ENCODE measurements at regions not wholly inside any gene's neighbourhood (a gene's known extent, or its start where the extent isn't known, plus 50 kb on each side); places are given as distances from the start of the nearest gene placed in this dataset.

DNA sequence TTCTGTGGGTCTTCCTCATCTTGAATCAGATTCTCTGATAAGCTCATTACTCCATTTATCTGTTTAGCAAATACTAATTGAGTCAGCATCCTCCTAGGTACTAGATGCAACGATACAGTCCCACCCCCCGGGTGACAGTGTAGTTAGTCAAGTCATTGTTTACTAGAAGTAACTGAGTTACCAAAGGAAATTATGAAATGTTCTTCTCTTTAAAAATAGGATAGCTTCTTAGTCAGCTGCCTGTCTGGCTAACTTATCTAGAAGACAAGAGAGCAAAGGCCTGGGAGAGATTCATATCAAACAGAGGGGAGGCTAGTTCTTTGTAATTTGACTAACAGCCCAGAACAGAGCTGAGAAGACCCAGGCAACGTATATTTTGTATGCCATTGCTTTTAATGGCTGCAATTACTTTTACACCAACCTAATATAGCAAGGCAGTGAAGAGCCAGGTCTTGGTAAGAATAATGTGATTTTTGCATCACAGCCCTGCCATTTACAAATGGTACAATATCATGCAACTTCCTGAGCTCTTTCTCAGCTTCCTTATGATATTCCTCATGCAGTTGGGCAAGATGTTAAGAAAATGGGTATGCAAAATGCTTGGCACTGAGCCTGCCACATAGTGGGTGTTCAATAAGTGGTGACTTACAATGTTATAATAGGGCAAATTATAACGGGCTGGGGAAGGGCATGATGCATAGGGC, 149.9 kb downstream of the CHIC2 start:
- H3K4me1 ChIP-seq = peaks cover 0 to 5% of the 10 kb centered on the region in 2 donors
- no peaks in the 10 kb centered on the region for H3K36me3 ChIP-seq
- H3K27me3 ChIP-seq = no peaks in the 10 kb centered on the region
- H3K9me3 ChIP-seq = no peaks in the 10 kb centered on the region
- TF ChIP-seq POLR2A (IDR thresholded peaks at IDR 0.05) = no peak
- TF ChIP-seq, protein P1, sequence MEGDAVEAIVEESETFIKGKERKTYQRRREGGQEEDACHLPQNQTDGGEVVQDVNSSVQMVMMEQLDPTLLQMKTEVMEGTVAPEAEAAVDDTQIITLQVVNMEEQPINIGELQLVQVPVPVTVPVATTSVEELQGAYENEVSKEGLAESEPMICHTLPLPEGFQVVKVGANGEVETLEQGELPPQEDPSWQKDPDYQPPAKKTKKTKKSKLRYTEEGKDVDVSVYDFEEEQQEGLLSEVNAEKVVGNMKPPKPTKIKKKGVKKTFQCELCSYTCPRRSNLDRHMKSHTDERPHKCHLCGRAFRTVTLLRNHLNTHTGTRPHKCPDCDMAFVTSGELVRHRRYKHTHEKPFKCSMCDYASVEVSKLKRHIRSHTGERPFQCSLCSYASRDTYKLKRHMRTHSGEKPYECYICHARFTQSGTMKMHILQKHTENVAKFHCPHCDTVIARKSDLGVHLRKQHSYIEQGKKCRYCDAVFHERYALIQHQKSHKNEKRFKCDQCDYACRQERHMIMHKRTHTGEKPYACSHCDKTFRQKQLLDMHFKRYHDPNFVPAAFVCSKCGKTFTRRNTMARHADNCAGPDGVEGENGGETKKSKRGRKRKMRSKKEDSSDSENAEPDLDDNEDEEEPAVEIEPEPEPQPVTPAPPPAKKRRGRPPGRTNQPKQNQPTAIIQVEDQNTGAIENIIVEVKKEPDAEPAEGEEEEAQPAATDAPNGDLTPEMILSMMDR (IDR thresholded peaks at IDR 0.05) = no peak
- intact Hi-C loops (cut with DNase I) = no loop called here
- H3K27ac ChIP-seq = no peak overlapping the region
- H3K4me3 ChIP-seq (replicated peaks in 1 of 3) = no peak overlapping the region
- 70 to 74% methylated on average over 4 of the region's 4 CpGs for WGBS, 2 donors
- DNase-seq = no peak

DNA sequence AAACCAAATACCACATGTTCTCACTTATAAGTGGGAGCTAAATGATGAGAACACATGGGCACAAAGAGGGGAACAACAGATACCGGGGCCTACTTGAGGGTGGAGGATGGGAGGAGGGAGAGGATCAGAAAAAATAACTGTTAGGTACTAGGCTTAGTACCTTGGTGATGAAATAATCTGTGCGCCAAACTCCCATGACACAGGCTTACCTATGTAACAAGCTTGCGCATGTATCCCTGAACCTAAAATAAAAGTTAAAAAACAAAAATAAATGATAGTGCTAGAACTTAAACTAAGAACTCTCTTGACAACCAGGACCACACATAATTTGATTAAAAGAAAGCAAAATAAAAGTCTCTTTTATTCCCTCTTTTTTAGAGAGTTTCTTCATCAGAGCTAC, 150.6 kb downstream of the CHIC2 start:
- TF ChIP-seq POLR2A (IDR thresholded peaks at IDR 0.05) = no peak
- TF ChIP-seq, protein P1 (IDR thresholded peaks at IDR 0.05) = no peak
- H3K4me3 ChIP-seq (replicated peaks in 1 of 3) = no peak overlapping the region
- no peaks in the 10 kb centered on the region for H3K36me3 ChIP-seq
- WGBS, 2 donors = 93% methylated on average over 3 of the region's 3 CpGs
- intact Hi-C loops (cut with DNase I) = no loop called here
- H3K9me3 ChIP-seq = no peaks in the 10 kb centered on the region
- H3K27me3 ChIP-seq = no peaks in the 10 kb centered on the region
- H3K4me1 ChIP-seq = peaks cover 0 to 5% of the 10 kb centered on the region in 2 donors
- no peak for DNase-seq
- H3K27ac ChIP-seq = no peak overlapping the region

DNA sequence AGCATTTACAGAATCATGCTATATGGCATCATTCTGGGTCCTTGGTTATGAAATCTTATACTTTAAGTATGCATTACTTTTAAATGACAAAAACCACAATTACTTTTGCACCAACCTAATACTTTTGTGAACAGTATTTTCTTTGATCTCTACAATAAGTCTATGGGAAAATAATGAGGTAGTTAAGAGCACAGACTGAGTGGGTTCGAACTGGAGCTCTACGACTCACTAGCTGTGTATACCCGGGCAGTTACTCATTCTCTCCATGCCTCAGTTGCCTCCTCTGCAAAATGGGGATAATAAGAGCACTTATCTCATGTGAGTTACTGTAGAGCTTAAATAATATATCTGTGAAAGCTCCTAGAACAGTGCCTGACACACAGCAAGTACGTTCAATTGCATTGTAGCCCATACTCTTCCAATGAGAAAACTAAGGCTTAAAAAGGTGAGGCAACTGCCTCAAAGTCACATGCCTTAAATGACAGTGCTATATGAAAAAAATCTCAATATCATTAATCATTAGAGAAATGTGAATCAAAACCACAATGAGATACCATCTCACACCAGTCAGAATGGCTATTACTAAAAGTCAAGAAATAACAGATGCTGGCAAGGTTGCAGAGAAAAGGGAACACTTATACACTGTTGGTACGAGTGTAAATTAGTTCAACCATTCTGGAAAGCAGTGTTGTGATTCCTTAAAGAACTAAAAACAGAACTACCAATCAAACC, 151.5 kb downstream of the CHIC2 start:
- Histone ChIP-seq H3K36me3 (no peaks in the 10 kb centered on the region), H3K27ac (no peak overlapping the region), H3K4me1 (peaks cover 0 to 10% of the 10 kb centered on the region in 2 donors), H3K27me3 (no peaks in the 10 kb centered on the region), H3K9me3 (no peaks in the 10 kb centered on the region), H3K4me3 (replicated peaks in 1 of 3) (no peak overlapping the region)
- 90 to 92% methylated on average over 5 of the region's 5 CpGs for WGBS, 2 donors
- TF ChIP-seq, protein P1 (IDR thresholded peaks at IDR 0.05) = no peak
- no peak for TF ChIP-seq POLR2A (IDR thresholded peaks at IDR 0.05)
- DNase-seq = no peak
- intact Hi-C loops (cut with DNase I) = no loop called here

DNA sequence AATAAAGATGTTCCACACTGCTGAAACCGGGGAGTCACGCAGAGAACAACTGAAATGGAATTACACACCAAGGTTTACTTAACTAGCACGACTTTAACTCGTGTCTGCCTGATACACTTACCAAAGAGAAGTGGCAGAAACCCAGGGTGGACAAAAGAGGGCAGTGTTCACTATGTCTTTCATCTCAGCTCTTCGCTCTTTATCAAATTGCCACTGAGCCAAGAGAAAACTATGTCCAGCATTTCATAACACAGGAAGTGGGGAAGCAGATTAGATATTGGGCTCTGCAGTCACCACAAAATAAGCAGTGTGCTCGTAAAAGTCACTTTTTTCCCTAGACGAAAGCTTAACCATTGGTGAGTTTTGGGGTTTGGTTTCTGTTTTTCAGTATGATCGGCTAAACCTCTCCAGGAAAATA, 155.7 kb downstream of the CHIC2 start:
- peak; percentile 27 to 29 for DNase-seq
- TF ChIP-seq, protein P1 (IDR thresholded peaks at IDR 0.05) = peak in 5 of 6 experiments; percentile 28 to 75 (median 68)
- no peak for TF ChIP-seq POLR2A (IDR thresholded peaks at IDR 0.05)
- WGBS, 2 donors = 10 to 12% methylated on average over 8 of the region's 8 CpGs
- no peaks in the 10 kb centered on the region for H3K36me3 ChIP-seq
- H3K4me1 ChIP-seq = peaks cover 7 to 18% of the 10 kb centered on the region in 2 donors
- no peaks in the 10 kb centered on the region for H3K27me3 ChIP-seq
- H3K9me3 ChIP-seq = no peaks in the 10 kb centered on the region
- H3K27ac ChIP-seq = no peak overlapping the region
- intact Hi-C loops (cut with DNase I) = loop anchor here (2.0 to 10.0 kb wide), 2 partner anchors 204 to 322 kb away; no protein-coding TSS in a partner anchor
- H3K4me3 ChIP-seq (replicated peaks in 1 of 3) = no peak overlapping the region

DNA sequence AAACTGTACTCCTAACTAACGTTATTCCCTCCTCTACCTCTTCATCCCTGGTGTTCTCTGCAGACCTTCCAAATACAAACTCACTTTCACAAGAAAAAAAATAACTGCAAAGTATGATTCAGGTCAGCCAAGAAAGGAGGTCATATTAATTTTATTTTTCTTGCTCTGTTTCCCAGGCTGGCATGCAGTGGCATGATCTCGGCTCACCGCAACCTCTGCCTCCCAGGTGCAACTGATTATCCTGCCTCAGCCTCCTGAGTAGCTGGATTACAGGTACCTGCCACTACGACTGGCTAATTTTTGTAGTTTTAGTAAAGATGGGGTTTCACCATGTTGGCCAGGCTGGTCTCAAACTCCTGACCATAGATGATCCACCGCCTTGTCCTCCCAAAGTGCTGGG, 156.6 kb downstream of the CHIC2 start:
- Histone ChIP-seq H3K27ac (no peak overlapping the region), H3K4me1 (peaks cover 7 to 18% of the 10 kb centered on the region in 2 donors), H3K36me3 (no peaks in the 10 kb centered on the region), H3K9me3 (no peaks in the 10 kb centered on the region), H3K27me3 (no peaks in the 10 kb centered on the region), H3K4me3 (replicated peaks in 1 of 3) (no peak overlapping the region)
- TF ChIP-seq, protein P1 (IDR thresholded peaks at IDR 0.05) = no peak
- TF ChIP-seq POLR2A (IDR thresholded peaks at IDR 0.05) = no peak
- intact Hi-C loops (cut with DNase I) = loop anchor here (2.0 to 10.0 kb wide), 2 partner anchors 203 to 323 kb away; no protein-coding TSS in a partner anchor
- 64 to 68% methylated on average over 5 of the region's 5 CpGs for WGBS, 2 donors
- no peak for DNase-seq
